Activated CD8-positive, alpha-beta T cell treated with anti-CD3 and anti-CD28 coated beads for 36 hours (primary cell): ENCODE measurements at regions not wholly inside any gene's neighbourhood (a gene's known extent, or its start where the extent isn't known, plus 50 kb on each side); places are given as distances from the start of the nearest gene placed in this dataset.

ENCODE experiments used
- ATAC-seq: fragments of 200-7000 bp; cut with Tn5 transposase; one replicate; pipeline ENCODE4 v1.10.0; 2021; ENCODE audit warnings: mild to moderate bottlenecking, moderate library complexity
- CTCF ChIA-PET: fragments of 350-600 bp; sonication (Branson Sonifier 250); formaldehyde crosslinking; loops from one replicate; lab custom pipeline; 2021; ENCODE audit warnings: antibody characterized with exemption; lab: Charles Lee
- POLR2A ChIA-PET: fragments of 350-600 bp; sonication (Branson Sonifier 250); formaldehyde crosslinking; loops from one replicate; lab custom pipeline; 2021; ENCODE audit warnings: antibody characterized with exemption; lab: Charles Lee
- DNase-seq: peaks from one replicate; pipeline ENCODE4 v3.0.0-alpha.2; 2020
- H3K27ac Mint-ChIP-seq: one replicate; pipeline ENCODE4 v1.8.0; 2021; ENCODE audit warnings: mild to moderate bottlenecking, mixed read lengths
- H3K27me3 Mint-ChIP-seq: one replicate; pipeline ENCODE4 v1.8.0; 2021; ENCODE audit warnings: mixed read lengths
- H3K36me3 Mint-ChIP-seq: one replicate; pipeline ENCODE4 v1.8.0; 2021; ENCODE audit warnings: low read depth, mixed read lengths
- H3K4me1 Mint-ChIP-seq: one replicate; pipeline ENCODE4 v1.8.0; 2021; ENCODE audit warnings: low read depth, mixed read lengths
- H3K4me3 Mint-ChIP-seq: one replicate; pipeline ENCODE4 v1.8.0; 2021; ENCODE audit warnings: mild to moderate bottlenecking, moderate library complexity, mixed read lengths
- H3K9me3 Mint-ChIP-seq: one replicate; pipeline ENCODE4 v1.8.0; 2021; ENCODE audit warnings: mixed read lengths
- CTCF ChIP-seq: fragments of 200-600 bp; IDR thresholded peaks from one replicate; pipeline ENCODE4 v1.8.0; 2022; ENCODE audit warnings: antibody characterized with exemption, mild to moderate bottlenecking
- intact Hi-C: fragments of 100-400 bp; cut with micrococcal nuclease; formaldehyde crosslinking; loops from one replicate; pipeline ENCODE4 v1.10.0; 2022

DNA sequence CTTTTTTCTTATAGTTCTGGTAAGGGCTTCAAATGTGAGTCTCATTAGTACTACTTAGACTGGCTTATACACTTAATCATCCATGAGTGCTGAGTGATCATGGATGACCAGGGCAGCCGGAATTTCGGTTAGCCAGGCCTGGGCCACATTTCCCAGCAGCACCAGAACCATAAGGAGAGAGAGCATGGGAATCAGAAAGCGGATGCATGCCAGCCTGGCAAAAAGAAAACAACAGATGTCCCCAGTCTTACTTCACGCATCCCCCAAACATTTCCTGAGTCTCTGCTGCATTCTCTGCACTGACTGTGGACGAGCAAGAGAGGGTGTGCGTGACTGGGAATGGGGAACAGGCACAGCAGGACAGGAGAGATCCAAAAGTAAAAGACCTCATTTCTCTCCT lies 371.1 kb upstream of the ZNF608 start:
- ChIA-PET POLR2A (no interaction called here), CTCF (no interaction called here)
- H3K4me3 Mint-ChIP-seq: no peak overlapping the region
- H3K36me3 Mint-ChIP-seq: no peaks in the 10 kb centered on the region
- ATAC-seq (no peak), DNase-seq (no peak)
- intact Hi-C loops: no loop called here
- no peaks in the 10 kb centered on the region for H3K4me1 Mint-ChIP-seq
- no peak for TF ChIP-seq CTCF
- peaks cover 1% of the 10 kb centered on the region for H3K27me3 Mint-ChIP-seq
- no peaks in the 10 kb centered on the region for H3K9me3 Mint-ChIP-seq
- no peak overlapping the region for H3K27ac Mint-ChIP-seq

DNA sequence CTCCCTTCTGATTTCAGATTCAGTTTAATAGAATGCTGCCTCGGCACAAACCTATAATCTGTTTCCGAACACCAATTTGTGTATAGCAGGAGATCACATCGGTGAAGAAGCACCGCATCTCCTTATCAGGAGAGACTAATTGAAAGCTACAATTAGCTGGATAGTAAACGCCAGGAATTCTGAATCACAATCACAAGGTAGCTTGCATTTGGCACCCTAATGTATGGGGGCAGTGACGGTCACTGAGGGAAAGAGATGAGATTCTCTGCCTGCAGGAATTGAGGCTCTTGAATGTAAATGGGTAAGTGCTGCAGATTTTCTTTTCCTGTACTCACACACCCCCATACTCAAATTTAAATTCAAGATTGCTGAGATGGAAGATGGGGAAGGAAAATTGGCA lies 373.6 kb upstream of the ZNF608 start:
- Mint-ChIP-seq H3K4me1 (no peaks in the 10 kb centered on the region), H3K27ac (no peak overlapping the region), H3K27me3 (peaks cover 1% of the 10 kb centered on the region), H3K36me3 (no peaks in the 10 kb centered on the region), H3K4me3 (no peak overlapping the region), H3K9me3 (no peaks in the 10 kb centered on the region)
- ATAC-seq (no peak), DNase-seq (no peak)
- intact Hi-C loops: no loop called here
- no peak for TF ChIP-seq CTCF
- POLR2A ChIA-PET: no interaction called here
- CTCF ChIA-PET: no interaction called here

DNA sequence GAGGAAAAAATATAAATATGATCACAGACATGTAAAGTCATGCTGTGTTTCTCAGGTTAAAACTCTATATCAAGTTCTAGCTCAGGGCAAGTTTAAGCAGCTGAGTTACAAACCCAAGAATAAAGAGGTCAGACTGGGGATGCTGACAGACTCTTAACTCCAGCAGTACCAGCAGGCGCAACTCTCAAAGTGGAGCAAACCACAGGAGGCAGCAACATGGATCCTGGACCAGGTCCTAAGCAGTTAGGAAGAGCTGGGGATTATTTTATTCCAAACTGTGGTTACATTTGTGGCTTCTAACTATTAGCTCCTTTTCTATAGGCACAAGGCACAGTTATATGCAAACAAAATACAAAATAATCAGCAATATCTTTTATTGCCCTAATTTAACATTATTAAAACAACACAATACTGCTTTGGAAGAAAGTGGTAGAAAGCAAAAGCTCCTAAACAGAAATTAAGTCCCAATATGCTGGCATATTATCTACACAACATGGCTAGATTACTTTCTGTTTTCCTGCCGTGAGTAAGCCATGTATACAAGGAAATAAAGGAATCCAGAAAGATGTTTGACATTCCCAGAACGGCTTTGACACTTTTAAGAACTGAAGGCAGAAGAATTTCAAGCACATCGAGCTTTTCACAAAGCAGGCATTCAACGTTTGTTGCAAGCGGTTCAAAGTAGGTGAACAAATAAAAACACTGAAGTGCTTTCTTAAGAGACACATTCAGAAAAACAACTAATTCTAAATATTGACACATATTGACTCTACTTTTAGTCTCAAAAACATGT lies 378.8 kb upstream of the ZNF608 start:
- ATAC-seq (no peak), DNase-seq (no peak)
- no peaks in the 10 kb centered on the region for H3K27me3 Mint-ChIP-seq
- peaks cover 1% of the 10 kb centered on the region for H3K9me3 Mint-ChIP-seq
- POLR2A ChIA-PET: no interaction called here
- no peaks in the 10 kb centered on the region for H3K4me1 Mint-ChIP-seq
- H3K4me3 Mint-ChIP-seq: no peak overlapping the region
- intact Hi-C loops: no loop called here
- CTCF ChIA-PET: interaction anchor here (0.8 to 1.0 kb wide), 2 partner anchors 9 to 28 kb away, joined by 3 read pairs; no protein-coding TSS in a partner anchor
- no peak for TF ChIP-seq CTCF
- no peaks in the 10 kb centered on the region for H3K36me3 Mint-ChIP-seq
- no peak overlapping the region for H3K27ac Mint-ChIP-seq

DNA sequence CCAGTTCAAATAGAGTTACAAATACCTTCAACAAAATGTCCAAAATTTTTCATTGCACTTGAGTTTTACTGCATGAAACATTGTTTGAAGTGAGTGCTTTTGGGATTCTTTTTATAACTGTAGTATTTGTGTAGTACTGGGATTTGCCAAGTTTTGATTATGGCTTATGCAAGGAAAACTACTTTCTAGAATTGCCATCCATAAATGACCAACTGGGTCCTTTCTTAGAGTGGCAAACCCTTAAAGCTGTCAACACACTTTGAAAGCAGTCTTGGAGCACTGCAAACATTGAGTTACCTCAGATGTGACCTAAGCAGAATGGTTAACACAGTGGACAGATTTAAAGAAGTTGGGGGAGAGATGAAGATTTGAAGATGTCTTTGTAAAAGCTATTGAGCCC lies 379.6 kb upstream of the ZNF608 start:
- intact Hi-C loops: no loop called here
- DNase-seq (no peak), ATAC-seq (no peak)
- no peaks in the 10 kb centered on the region for H3K36me3 Mint-ChIP-seq
- CTCF ChIA-PET: no interaction called here
- H3K9me3 Mint-ChIP-seq: peaks cover 1% of the 10 kb centered on the region
- no peaks in the 10 kb centered on the region for H3K27me3 Mint-ChIP-seq
- H3K27ac Mint-ChIP-seq: no peak overlapping the region
- no peak for TF ChIP-seq CTCF
- no peak overlapping the region for H3K4me3 Mint-ChIP-seq
- POLR2A ChIA-PET: no interaction called here
- H3K4me1 Mint-ChIP-seq: no peaks in the 10 kb centered on the region

DNA sequence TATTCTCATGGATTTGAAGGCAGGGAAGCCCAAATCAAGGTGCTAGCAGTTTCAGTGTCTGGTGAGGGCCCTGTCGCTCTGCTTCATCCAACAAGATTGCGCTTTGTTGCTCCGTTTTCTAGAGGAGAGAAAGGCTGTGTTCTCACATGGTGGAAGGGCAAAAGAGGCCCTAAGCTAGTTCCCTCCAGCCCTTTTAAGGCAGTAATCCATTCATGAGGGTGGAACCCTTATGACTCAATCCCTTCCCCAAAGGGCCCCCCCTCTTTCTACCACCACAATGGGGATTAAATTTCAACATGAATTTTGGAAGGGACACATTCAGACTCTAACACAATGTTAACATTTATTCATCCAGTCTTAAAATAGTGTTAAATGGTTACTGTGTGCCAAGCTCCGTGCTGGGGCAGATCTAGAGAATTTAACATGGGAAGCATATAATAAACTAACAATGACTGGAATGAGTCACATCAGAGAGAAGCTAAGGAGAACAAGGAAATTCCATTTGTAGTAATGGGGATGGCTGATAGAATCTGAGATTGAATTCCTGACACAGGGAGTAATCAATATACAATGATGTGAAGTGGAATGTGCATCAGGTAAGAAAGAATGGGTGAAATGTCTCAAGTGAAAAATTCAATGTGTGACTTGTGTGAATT lies 382.8 kb upstream of the ZNF608 start:
- intact Hi-C loops: no loop called here
- no peaks in the 10 kb centered on the region for H3K36me3 Mint-ChIP-seq
- ATAC-seq: no peak
- peaks cover 1% of the 10 kb centered on the region for H3K9me3 Mint-ChIP-seq
- no peak overlapping the region for H3K4me3 Mint-ChIP-seq
- H3K27ac Mint-ChIP-seq: no peak overlapping the region
- ChIA-PET POLR2A (no interaction called here), CTCF (interaction anchor here (0.7 kb wide), 1 partner anchor 1247 kb away, joined by 3 read pairs; no protein-coding TSS in a partner anchor)
- no peaks in the 10 kb centered on the region for H3K27me3 Mint-ChIP-seq
- no peak for TF ChIP-seq CTCF
- no peaks in the 10 kb centered on the region for H3K4me1 Mint-ChIP-seq
- no peak for DNase-seq
